HL-60 (cell line): ENCODE measurements at regions not wholly inside any gene's neighbourhood (a gene's known extent, or its start where the extent isn't known, plus 50 kb on each side); places are given as distances from the start of the nearest gene placed in this dataset.

Experiments
- GABPA ChIP-seq: IDR thresholded peaks from 2 replicates; pipeline ENCODE4 v1.6.1; 2012; ENCODE audit warnings: low read depth
- POLR2AphosphoS5 ChIP-seq: IDR thresholded peaks from 2 replicates; pipeline ENCODE4 v1.6.1; 2012; ENCODE audit warnings: low read depth
- REST ChIP-seq: IDR thresholded peaks from 2 replicates; pipeline ENCODE4 v1.6.1; 2012; ENCODE audit warnings: low read depth; ENCODE audit not compliant: insufficient replicate concordance
- TF ChIP-seq, protein P1 (sequence below): IDR thresholded peaks from one replicate; pipeline ENCODE4 v1.5.1; 2011; ENCODE audit warnings: low read length, control low read depth, inconsistent platforms; ENCODE audit not compliant: insufficient read depth

DNA sequence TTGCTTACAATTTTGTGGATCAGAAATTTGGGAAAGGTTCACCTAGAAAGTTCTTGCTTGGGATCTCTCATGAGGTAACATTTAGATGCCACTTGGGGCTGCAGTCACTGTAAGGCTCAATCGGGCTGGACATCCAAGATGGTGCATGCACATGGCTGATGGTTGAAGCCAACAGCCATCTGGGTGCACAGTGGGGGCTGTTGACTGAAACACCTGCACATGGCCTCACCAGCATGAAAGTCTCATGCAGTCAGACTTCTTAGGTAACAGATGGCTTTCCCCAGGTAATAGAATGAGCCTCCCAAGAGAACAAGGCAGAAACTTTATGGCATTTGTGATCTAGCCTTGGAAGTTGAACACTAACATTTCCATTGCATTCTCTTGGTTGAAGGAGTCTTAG is 740.7 kb upstream of the AUTS2 start:
- no peak for TF ChIP-seq GABPA
- TF ChIP-seq, protein P1, sequence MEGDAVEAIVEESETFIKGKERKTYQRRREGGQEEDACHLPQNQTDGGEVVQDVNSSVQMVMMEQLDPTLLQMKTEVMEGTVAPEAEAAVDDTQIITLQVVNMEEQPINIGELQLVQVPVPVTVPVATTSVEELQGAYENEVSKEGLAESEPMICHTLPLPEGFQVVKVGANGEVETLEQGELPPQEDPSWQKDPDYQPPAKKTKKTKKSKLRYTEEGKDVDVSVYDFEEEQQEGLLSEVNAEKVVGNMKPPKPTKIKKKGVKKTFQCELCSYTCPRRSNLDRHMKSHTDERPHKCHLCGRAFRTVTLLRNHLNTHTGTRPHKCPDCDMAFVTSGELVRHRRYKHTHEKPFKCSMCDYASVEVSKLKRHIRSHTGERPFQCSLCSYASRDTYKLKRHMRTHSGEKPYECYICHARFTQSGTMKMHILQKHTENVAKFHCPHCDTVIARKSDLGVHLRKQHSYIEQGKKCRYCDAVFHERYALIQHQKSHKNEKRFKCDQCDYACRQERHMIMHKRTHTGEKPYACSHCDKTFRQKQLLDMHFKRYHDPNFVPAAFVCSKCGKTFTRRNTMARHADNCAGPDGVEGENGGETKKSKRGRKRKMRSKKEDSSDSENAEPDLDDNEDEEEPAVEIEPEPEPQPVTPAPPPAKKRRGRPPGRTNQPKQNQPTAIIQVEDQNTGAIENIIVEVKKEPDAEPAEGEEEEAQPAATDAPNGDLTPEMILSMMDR, result no peak
- TF ChIP-seq REST, result no peak
- no peak for TF ChIP-seq POLR2AphosphoS5
